AG20443 (cell line): ENCODE measurements at regions not wholly inside any gene's neighbourhood (a gene's known extent, or its start where the extent isn't known, plus 50 kb on each side); places are given as distances from the start of the nearest gene placed in this dataset.

Experiments used
- DNase-seq: peaks from one replicate; pipeline ENCODE4 v3.0.0; 2012; ENCODE audit warnings: low spot score, mixed read lengths

GRCh38 chr2:60294901-60295635 lies 258.4 kb downstream of the BCL11A start:
- DNase-seq: no peak

- DNase-seq: no peak
Observed at GRCh38 chr2:60292242-60292641, 261.2 kb downstream of the BCL11A start.

- DNase-seq: no peak
Observed at GRCh38 chr2:60290509-60290908, 262.9 kb downstream of the BCL11A start.

GRCh38 chr2:60285626-60286316 lies 267.7 kb downstream of the BCL11A start:
- no peak for DNase-seq

- DNase-seq: no peak
Observed at GRCh38 chr2:60283626-60284025, 269.8 kb downstream of the BCL11A start.

GRCh38 chr2:60282886-60283285 lies 270.6 kb downstream of the BCL11A start:
- no peak for DNase-seq

GRCh38 chr2:60281730-60282129 lies 271.7 kb downstream of the BCL11A start:
- DNase-seq: no peak

GRCh38 chr2:60280238-60280637 lies 273.2 kb downstream of the BCL11A start:
- no peak for DNase-seq

- DNase-seq: no peak
Observed at GRCh38 chr2:60278906-60279305, 274.5 kb downstream of the BCL11A start.

- DNase-seq: no peak
Observed at GRCh38 chr2:60275958-60276357, 277.5 kb downstream of the BCL11A start.

- no peak for DNase-seq
Observed at GRCh38 chr2:60273836-60274235, 279.6 kb downstream of the BCL11A start.

- no peak for DNase-seq
Observed at GRCh38 chr2:60271713-60272112, 281.7 kb downstream of the BCL11A start.

- no peak for DNase-seq
Observed at GRCh38 chr2:60271131-60271530, 282.3 kb downstream of the BCL11A start.

GRCh38 chr2:60268661-60269060 lies 284.8 kb downstream of the BCL11A start:
- no peak for DNase-seq

- DNase-seq: no peak
Observed at GRCh38 chr2:60268032-60268431, 285.4 kb downstream of the BCL11A start.

- no peak for DNase-seq
Observed at GRCh38 chr2:60267122-60267521, 286.3 kb downstream of the BCL11A start.

- no peak for DNase-seq
Observed at GRCh38 chr2:60262178-60262577, 291.3 kb downstream of the BCL11A start.

GRCh38 chr2:60260639-60261296 lies 292.7 kb downstream of the BCL11A start:
- DNase-seq: no peak

- DNase-seq: no peak
Observed at GRCh38 chr2:60259781-60260180, 293.7 kb downstream of the BCL11A start.

GRCh38 chr2:60252581-60253150 lies 300.8 kb downstream of the BCL11A start:
- no peak for DNase-seq

- no peak for DNase-seq
Observed at GRCh38 chr2:60251247-60251646, 302.2 kb downstream of the BCL11A start.

- DNase-seq: no peak
Observed at GRCh38 chr2:60249879-60250278, 303.6 kb downstream of the BCL11A start.

- DNase-seq: no peak
Observed at GRCh38 chr2:60247471-60247870, 306.0 kb downstream of the BCL11A start.
